Progenitor cell of endocrine pancreas (in vitro differentiated cells): ENCODE measurements at regions not wholly inside any gene's neighbourhood (a gene's known extent, or its start where the extent isn't known, plus 50 kb on each side); places are given as distances from the start of the nearest gene placed in this dataset.

ENCODE experiments used
- DNase-seq: peaks from one replicate; pipeline ENCODE4 v3.0.0; 2021; ENCODE audit warnings: low spot score; ENCODE audit not compliant: unreplicated experiment
- H3K27ac Mint-ChIP-seq: 2 replicates; pipeline ENCODE4 v1.8.0; 2021; ENCODE audit warnings: mild to moderate bottlenecking, moderate library complexity, mixed read lengths
- H3K27me3 Mint-ChIP-seq: 2 replicates; pipeline ENCODE4 v1.8.0; 2021; ENCODE audit warnings: mixed read lengths
- H3K36me3 Mint-ChIP-seq: 2 replicates; pipeline ENCODE4 v1.8.0; 2022; ENCODE audit warnings: mixed read lengths; ENCODE audit not compliant: insufficient read depth
- H3K4me1 Mint-ChIP-seq: 2 replicates; pipeline ENCODE4 v1.8.0; 2021; ENCODE audit warnings: low read depth, mixed read lengths
- H3K4me3 Mint-ChIP-seq: 2 replicates; pipeline ENCODE4 v1.8.0; 2021; ENCODE audit warnings: low read depth, mild to moderate bottlenecking, moderate library complexity, mixed read lengths
- H3K9me3 Mint-ChIP-seq: 2 replicates; pipeline ENCODE4 v1.8.0; 2021; ENCODE audit warnings: low read depth, mixed read lengths
- CTCF ChIP-seq: fragments of 200-600 bp; sonication (generic); IDR thresholded peaks from one replicate; pipeline ENCODE4 v1.5.0; 2021; ENCODE audit warnings: antibody characterized with exemption, mild to moderate bottlenecking; ENCODE audit not compliant: unreplicated experiment

- no peak overlapping the region for H3K4me3 Mint-ChIP-seq
- no peaks in the 10 kb centered on the region for H3K36me3 Mint-ChIP-seq
- no peak overlapping the region for H3K27ac Mint-ChIP-seq
These were observed 256.8 kb downstream of the CDK5RAP2 start for GRCh38 chr9:120323125-120323524.

GRCh38 chr9:120319452-120319851, 260.5 kb downstream of the CDK5RAP2 start:
- Mint-ChIP-seq H3K4me3 (no peak overlapping the region), H3K27ac (no peak overlapping the region), H3K27me3 (peaks cover 9% of the 10 kb centered on the region), H3K36me3 (no peaks in the 10 kb centered on the region), H3K9me3 (peaks cover 3% of the 10 kb centered on the region), H3K4me1 (no peaks in the 10 kb centered on the region)
- DNase-seq, result no peak
- TF ChIP-seq CTCF, result no peak

More at GRCh38 chr9:120323125-120323524, 256.8 kb downstream of the CDK5RAP2 start:
- Mint-ChIP-seq H3K4me1 (no peaks in the 10 kb centered on the region), H3K9me3 (no peaks in the 10 kb centered on the region), H3K27me3 (peaks cover 15% of the 10 kb centered on the region)
- DNase-seq, result no peak
- TF ChIP-seq CTCF, result no peak

- no peak for TF ChIP-seq CTCF
- Mint-ChIP-seq H3K4me3 (no peak overlapping the region), H3K9me3 (peaks cover 3% of the 10 kb centered on the region), H3K36me3 (no peaks in the 10 kb centered on the region), H3K27me3 (no peaks in the 10 kb centered on the region), H3K27ac (no peak overlapping the region), H3K4me1 (no peaks in the 10 kb centered on the region)
- no peak for DNase-seq
These were observed 264.8 kb downstream of the CDK5RAP2 start for GRCh38 chr9:120315154-120315553.

- Mint-ChIP-seq H3K27ac (no peak overlapping the region), H3K9me3 (peaks cover 3% of the 10 kb centered on the region), H3K4me3 (no peak overlapping the region), H3K4me1 (no peaks in the 10 kb centered on the region), H3K27me3 (peaks cover 3% of the 10 kb centered on the region), H3K36me3 (no peaks in the 10 kb centered on the region)
- TF ChIP-seq CTCF, result no peak
- no peak for DNase-seq
These were observed 267.9 kb downstream of the CDK5RAP2 start for GRCh38 chr9:120312031-120312430.

- Mint-ChIP-seq H3K36me3 (no peaks in the 10 kb centered on the region), H3K27me3 (peaks cover 3% of the 10 kb centered on the region), H3K9me3 (peaks cover 3% of the 10 kb centered on the region), H3K27ac (no peak overlapping the region), H3K4me3 (no peak overlapping the region), H3K4me1 (no peaks in the 10 kb centered on the region)
- DNase-seq, result no peak
- TF ChIP-seq CTCF, result no peak
These were observed 269.9 kb downstream of the CDK5RAP2 start for GRCh38 chr9:120310035-120310434.
